Activated B cell treated with CpG ODN at 0.5 μM for 24 hours (primary cell): ENCODE measurements at regions not wholly inside any gene's neighbourhood (a gene's known extent, or its start where the extent isn't known, plus 50 kb on each side); places are given as distances from the start of the nearest gene placed in this dataset.

Source experiments
- ATAC-seq: fragments of 200-7000 bp; cut with Tn5 transposase; one replicate; pipeline ENCODE4 v1.10.0; 2021; ENCODE audit warnings: low read depth, mild to moderate bottlenecking, moderate library complexity
- CTCF ChIA-PET: fragments of 350-600 bp; sonication (Branson Sonifier 250); formaldehyde crosslinking; loops from one replicate; lab custom pipeline; 2021; ENCODE audit warnings: antibody characterized with exemption; lab: Charles Lee
- POLR2A ChIA-PET: fragments of 350-600 bp; sonication (Branson Sonifier 250); formaldehyde crosslinking; loops from one replicate; lab custom pipeline; 2021; ENCODE audit warnings: antibody characterized with exemption; lab: Charles Lee
- DNase-seq: peaks from one replicate; pipeline ENCODE4 v3.0.0; 2022
- H3K27ac Mint-ChIP-seq: one replicate; pipeline ENCODE4 v1.8.0; 2020; ENCODE audit warnings: mixed read lengths
- H3K27me3 Mint-ChIP-seq: one replicate; pipeline ENCODE4 v1.8.0; 2021; ENCODE audit warnings: mixed read lengths
- H3K36me3 Mint-ChIP-seq: one replicate; pipeline ENCODE4 v1.8.0; 2021; ENCODE audit warnings: low read depth, mixed read lengths
- H3K4me1 Mint-ChIP-seq: one replicate; pipeline ENCODE4 v1.8.0; 2021; ENCODE audit warnings: mixed read lengths
- H3K4me3 Mint-ChIP-seq: one replicate; pipeline ENCODE4 v1.8.0; 2020; ENCODE audit warnings: mild to moderate bottlenecking, mixed read lengths
- H3K9me3 Mint-ChIP-seq: one replicate; pipeline ENCODE4 v1.8.0; 2020; ENCODE audit warnings: mixed read lengths
- intact Hi-C: fragments of 100-400 bp; cut with micrococcal nuclease; formaldehyde crosslinking; loops from one replicate; pipeline ENCODE4 v1.15.1; 2024
- TF ChIP-seq, protein P1 (sequence below): fragments of 200-600 bp; IDR thresholded peaks from one replicate; pipeline ENCODE4 v1.8.0; 2022; ENCODE audit warnings: antibody characterized with exemption, mild to moderate bottlenecking

DNA sequence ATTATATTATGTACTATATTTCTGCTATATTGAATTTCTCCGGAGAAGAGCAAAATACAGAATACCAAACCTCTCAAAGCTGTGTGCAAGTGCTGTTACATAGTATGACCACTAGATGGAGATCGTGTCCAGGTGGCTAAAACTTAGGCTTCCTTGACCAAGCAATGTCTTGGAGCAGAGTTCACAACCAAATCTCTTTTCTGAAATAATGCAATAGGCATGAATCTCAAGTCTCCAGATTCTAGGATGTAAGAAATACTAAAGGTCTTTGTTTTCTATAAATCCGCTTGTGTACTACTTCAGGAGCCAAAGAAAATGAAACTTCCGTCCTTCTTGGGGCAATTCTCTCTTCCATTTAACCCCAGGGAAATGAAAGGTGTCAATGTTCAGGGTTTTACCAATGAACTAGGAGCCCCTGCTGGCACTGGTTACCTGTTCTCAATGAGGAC lies 181.5 kb upstream of the RAI14 start:
- intact Hi-C loops, result loop anchor here (1.0 to 2.0 kb wide), 3 partner anchors 424 to 1452 kb away; no protein-coding TSS in a partner anchor
- ChIA-PET POLR2A (no interaction called here), CTCF (interaction anchor here (1.0 to 3.1 kb wide), 5 partner anchors 11 to 529 kb away, joined by 3 to 17 read pairs (median 3); no protein-coding TSS in a partner anchor)
- no peak overlapping the region for H3K4me3 Mint-ChIP-seq
- no peaks in the 10 kb centered on the region for H3K36me3 Mint-ChIP-seq
- ATAC-seq (peak; percentile 70), DNase-seq (no peak)
- peaks cover 8% of the 10 kb centered on the region for H3K27me3 Mint-ChIP-seq
- H3K27ac Mint-ChIP-seq, result no peak overlapping the region
- no peaks in the 10 kb centered on the region for H3K9me3 Mint-ChIP-seq
- TF ChIP-seq, protein P1, sequence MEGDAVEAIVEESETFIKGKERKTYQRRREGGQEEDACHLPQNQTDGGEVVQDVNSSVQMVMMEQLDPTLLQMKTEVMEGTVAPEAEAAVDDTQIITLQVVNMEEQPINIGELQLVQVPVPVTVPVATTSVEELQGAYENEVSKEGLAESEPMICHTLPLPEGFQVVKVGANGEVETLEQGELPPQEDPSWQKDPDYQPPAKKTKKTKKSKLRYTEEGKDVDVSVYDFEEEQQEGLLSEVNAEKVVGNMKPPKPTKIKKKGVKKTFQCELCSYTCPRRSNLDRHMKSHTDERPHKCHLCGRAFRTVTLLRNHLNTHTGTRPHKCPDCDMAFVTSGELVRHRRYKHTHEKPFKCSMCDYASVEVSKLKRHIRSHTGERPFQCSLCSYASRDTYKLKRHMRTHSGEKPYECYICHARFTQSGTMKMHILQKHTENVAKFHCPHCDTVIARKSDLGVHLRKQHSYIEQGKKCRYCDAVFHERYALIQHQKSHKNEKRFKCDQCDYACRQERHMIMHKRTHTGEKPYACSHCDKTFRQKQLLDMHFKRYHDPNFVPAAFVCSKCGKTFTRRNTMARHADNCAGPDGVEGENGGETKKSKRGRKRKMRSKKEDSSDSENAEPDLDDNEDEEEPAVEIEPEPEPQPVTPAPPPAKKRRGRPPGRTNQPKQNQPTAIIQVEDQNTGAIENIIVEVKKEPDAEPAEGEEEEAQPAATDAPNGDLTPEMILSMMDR, result peak; percentile 88
- no peaks in the 10 kb centered on the region for H3K4me1 Mint-ChIP-seq

- no peaks in the 10 kb centered on the region for H3K9me3 Mint-ChIP-seq
- ATAC-seq, result no peak
- no peak overlapping the region for H3K4me3 Mint-ChIP-seq
- ChIA-PET POLR2A (no interaction called here), CTCF (interaction anchor here (1.0 to 3.1 kb wide), 8 partner anchors 10 to 423 kb away, joined by 3 to 17 read pairs (median 4); no protein-coding TSS in a partner anchor)
- H3K36me3 Mint-ChIP-seq, result no peaks in the 10 kb centered on the region
- TF ChIP-seq, protein P1, result no peak
- peaks cover 12% of the 10 kb centered on the region for H3K27me3 Mint-ChIP-seq
- intact Hi-C loops, result loop anchor here (2.0 kb wide), 1 partner anchor 1451 kb away; no protein-coding TSS in a partner anchor
- H3K4me1 Mint-ChIP-seq, result no peaks in the 10 kb centered on the region
- no peak overlapping the region for H3K27ac Mint-ChIP-seq
- no peak for DNase-seq
Measured at GRCh38 chr5:34475249-34475966, 180.7 kb upstream of the RAI14 start.

- POLR2A ChIA-PET, result no interaction called here
- Mint-ChIP-seq H3K36me3 (no peaks in the 10 kb centered on the region), H3K27me3 (peaks cover 21% of the 10 kb centered on the region), H3K9me3 (no peaks in the 10 kb centered on the region), H3K4me3 (no peak overlapping the region), H3K27ac (no peak overlapping the region), H3K4me1 (no peaks in the 10 kb centered on the region)
- TF ChIP-seq, protein P1, result no peak
- intact Hi-C loops, result no loop called here
- ATAC-seq, result no peak
- CTCF ChIA-PET, result interaction anchor here (1.0 to 3.1 kb wide), 4 partner anchors 9 to 421 kb away, joined by 3 to 17 read pairs (median 6); no protein-coding TSS in a partner anchor
- no peak for DNase-seq
Measured at GRCh38 chr5:34476941-34477565, 179.1 kb upstream of the RAI14 start.

DNA sequence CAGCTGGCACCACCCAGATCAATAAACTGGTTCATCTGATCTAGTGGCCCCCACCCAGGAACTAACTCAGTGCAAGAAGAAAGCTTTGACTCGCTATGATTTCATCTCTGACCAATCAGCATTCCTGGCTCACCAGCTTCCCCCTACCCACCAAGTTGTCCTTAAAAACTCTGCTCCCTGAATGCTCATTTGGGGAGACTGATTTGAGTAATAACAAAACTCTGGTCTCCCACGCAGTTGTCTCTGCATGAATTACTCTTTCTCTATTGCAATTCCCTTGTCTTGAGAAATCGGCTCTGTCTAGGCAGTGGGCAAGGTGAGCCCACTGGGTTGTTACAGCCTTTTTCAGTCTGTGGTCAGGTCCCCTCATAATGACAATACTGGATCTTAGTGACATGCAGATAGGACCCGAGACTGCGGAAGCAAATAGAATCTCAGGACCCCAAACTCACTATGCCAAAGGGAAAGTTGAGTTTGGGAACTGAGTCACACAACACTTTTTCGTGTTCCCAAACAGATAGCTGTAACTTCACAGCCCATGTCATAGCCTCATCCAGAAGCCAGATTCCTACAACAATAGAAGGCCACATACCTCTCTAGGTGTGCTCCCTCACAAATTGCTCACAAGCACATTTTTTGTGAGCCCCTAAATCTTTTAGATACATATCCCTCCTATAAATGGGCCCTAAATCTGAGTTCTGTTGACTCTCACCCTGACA lies 175.2 kb upstream of the RAI14 start:
- H3K27ac Mint-ChIP-seq, result no peak overlapping the region
- no peaks in the 10 kb centered on the region for H3K4me1 Mint-ChIP-seq
- no peaks in the 10 kb centered on the region for H3K9me3 Mint-ChIP-seq
- no peaks in the 10 kb centered on the region for H3K36me3 Mint-ChIP-seq
- DNase-seq (no peak), ATAC-seq (no peak)
- ChIA-PET POLR2A (no interaction called here), CTCF (no interaction called here)
- TF ChIP-seq, protein P1, result no peak
- no peak overlapping the region for H3K4me3 Mint-ChIP-seq
- intact Hi-C loops, result no loop called here
- H3K27me3 Mint-ChIP-seq, result peaks cover 23% of the 10 kb centered on the region
